Activated CD4-positive, alpha-beta memory T cell treated with anti-CD3 and anti-CD28 coated beads, Interleukin-2, amount 10 ng/mL, durations not matched to agents 7 days and 5 days (primary cell): ENCODE measurements at regions not wholly inside any gene's neighbourhood (a gene's known extent, or its start where the extent isn't known, plus 50 kb on each side); places are given as distances from the start of the nearest gene placed in this dataset.

ENCODE experiments used
- CTCF ChIA-PET: fragments of 350-600 bp; sonication (Branson Sonifier 250); formaldehyde crosslinking; loops from one replicate; lab custom pipeline; 2021; ENCODE audit warnings: antibody characterized with exemption, inconsistent platforms; lab: Charles Lee
- POLR2A ChIA-PET: fragments of 350-600 bp; sonication (Branson Sonifier 250); formaldehyde crosslinking; loops from one replicate; lab custom pipeline; 2021; ENCODE audit warnings: antibody characterized with exemption; lab: Charles Lee
- DNase-seq: peaks from one replicate; pipeline ENCODE4 v3.0.0-alpha.2; 2020
- H3K27ac Mint-ChIP-seq: one replicate; pipeline ENCODE4 v1.8.0; 2021; ENCODE audit warnings: mild to moderate bottlenecking, mixed read lengths
- H3K27me3 Mint-ChIP-seq: one replicate; pipeline ENCODE4 v1.8.0; 2021; ENCODE audit warnings: mixed read lengths
- H3K36me3 Mint-ChIP-seq: one replicate; pipeline ENCODE4 v1.8.0; 2021; ENCODE audit warnings: low read depth, mixed read lengths
- H3K4me1 Mint-ChIP-seq: one replicate; pipeline ENCODE4 v1.8.0; 2021; ENCODE audit warnings: mixed read lengths
- H3K4me3 Mint-ChIP-seq: one replicate; pipeline ENCODE4 v1.8.0; 2021; ENCODE audit warnings: mild to moderate bottlenecking, mixed read lengths
- H3K9me3 Mint-ChIP-seq: one replicate; pipeline ENCODE4 v1.8.0; 2021; ENCODE audit warnings: mixed read lengths

GRCh38 chr7:131970602-131971001, 414.2 kb upstream of the PODXL start:
- Mint-ChIP-seq H3K36me3 (no peaks in the 10 kb centered on the region), H3K9me3 (no peaks in the 10 kb centered on the region), H3K4me1 (no peaks in the 10 kb centered on the region), H3K4me3 (no peak overlapping the region), H3K27ac (no peak overlapping the region), H3K27me3 (peaks cover 3% of the 10 kb centered on the region)
- no peak for DNase-seq
- CTCF ChIA-PET: no interaction called here
- POLR2A ChIA-PET: no interaction called here

DNA sequence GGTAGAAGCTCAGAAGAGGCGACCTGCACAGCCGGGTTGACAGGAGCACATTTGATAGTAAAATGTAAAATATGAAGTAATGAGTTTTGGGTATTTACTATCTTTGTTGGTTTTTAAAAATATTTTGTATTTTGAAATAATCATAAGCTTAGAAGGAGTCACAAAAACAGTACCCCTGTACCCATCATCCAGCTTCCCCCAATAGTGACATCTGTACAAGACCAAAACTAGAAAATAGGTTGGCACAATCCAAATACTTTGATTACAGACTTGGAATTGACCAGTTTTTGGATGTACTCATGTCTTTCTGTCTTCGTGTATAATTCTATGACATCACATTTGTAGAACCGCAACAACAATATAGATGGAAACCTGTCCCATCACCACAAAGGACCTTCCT, 413.1 kb upstream of the PODXL start:
- CTCF ChIA-PET: interaction anchor here (0.5 kb wide), 1 partner anchor 305 kb away, joined by 3 read pairs; no protein-coding TSS in a partner anchor

GRCh38 chr7:131967216-131967730, 410.8 kb upstream of the PODXL start:
- H3K4me3 Mint-ChIP-seq: no peak overlapping the region
- H3K9me3 Mint-ChIP-seq: no peaks in the 10 kb centered on the region
- H3K36me3 Mint-ChIP-seq: no peaks in the 10 kb centered on the region
- ChIA-PET CTCF (no interaction called here), POLR2A (no interaction called here)
- no peak overlapping the region for H3K27ac Mint-ChIP-seq
- H3K4me1 Mint-ChIP-seq: no peaks in the 10 kb centered on the region
- DNase-seq: no peak
- peaks cover 3% of the 10 kb centered on the region for H3K27me3 Mint-ChIP-seq

More for the DNA sequence above, 413.1 kb upstream of the PODXL start:
- H3K36me3 Mint-ChIP-seq: no peaks in the 10 kb centered on the region
- no peak overlapping the region for H3K27ac Mint-ChIP-seq
- peaks cover 3% of the 10 kb centered on the region for H3K27me3 Mint-ChIP-seq
- DNase-seq: no peak
- no peaks in the 10 kb centered on the region for H3K9me3 Mint-ChIP-seq
- no peak overlapping the region for H3K4me3 Mint-ChIP-seq
- POLR2A ChIA-PET: no interaction called here
- no peaks in the 10 kb centered on the region for H3K4me1 Mint-ChIP-seq

- POLR2A ChIA-PET: no interaction called here
- CTCF ChIA-PET: no interaction called here
- Mint-ChIP-seq H3K4me3 (no peak overlapping the region), H3K27ac (no peak overlapping the region), H3K36me3 (no peaks in the 10 kb centered on the region), H3K4me1 (no peaks in the 10 kb centered on the region), H3K9me3 (no peaks in the 10 kb centered on the region), H3K27me3 (peaks cover 3% of the 10 kb centered on the region)
- DNase-seq: no peak
These were observed 407.8 kb upstream of the PODXL start for GRCh38 chr7:131964203-131964602.

- Mint-ChIP-seq H3K27me3 (no peaks in the 10 kb centered on the region), H3K9me3 (no peaks in the 10 kb centered on the region), H3K36me3 (no peaks in the 10 kb centered on the region), H3K4me1 (no peaks in the 10 kb centered on the region), H3K27ac (no peak overlapping the region), H3K4me3 (no peak overlapping the region)
- POLR2A ChIA-PET: no interaction called here
- CTCF ChIA-PET: no interaction called here
- DNase-seq: no peak
These were observed 404.7 kb upstream of the PODXL start for GRCh38 chr7:131961054-131961680.

DNA sequence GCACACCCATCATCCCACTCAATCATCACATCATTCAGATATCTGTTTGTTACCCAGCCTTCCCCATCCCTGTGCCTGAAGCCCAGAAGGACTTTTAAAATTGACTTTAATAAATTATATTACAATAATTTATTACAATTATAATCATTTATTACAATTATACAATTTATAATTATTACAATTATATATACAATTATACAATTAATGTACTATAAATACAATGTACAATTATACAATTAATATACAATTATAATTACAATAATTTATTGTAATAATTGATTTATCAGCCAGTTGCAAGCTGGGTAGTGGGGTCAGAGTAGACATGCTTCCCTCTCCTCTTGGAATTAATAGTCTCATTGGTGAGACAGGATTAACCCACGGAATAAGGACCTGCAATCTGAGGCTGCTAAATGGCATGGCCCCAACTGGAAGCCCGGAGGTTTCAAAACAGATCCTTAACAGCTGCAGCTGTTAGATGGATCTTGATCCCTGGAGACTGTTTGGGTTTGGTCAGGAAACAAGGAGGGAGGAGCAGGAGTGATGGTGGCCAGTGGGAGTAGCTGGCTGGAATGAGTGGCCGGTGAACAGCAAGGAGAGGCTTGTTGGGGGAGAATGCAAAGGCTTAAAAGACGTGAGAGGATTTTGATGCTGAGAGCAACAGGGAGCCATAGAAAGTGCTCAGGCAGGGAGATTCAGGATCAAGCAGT, 402.8 kb upstream of the PODXL start:
- Mint-ChIP-seq H3K27me3 (no peaks in the 10 kb centered on the region), H3K4me3 (no peak overlapping the region), H3K9me3 (no peaks in the 10 kb centered on the region), H3K27ac (no peak overlapping the region), H3K36me3 (no peaks in the 10 kb centered on the region), H3K4me1 (no peaks in the 10 kb centered on the region)
- DNase-seq: no peak
- ChIA-PET CTCF (no interaction called here), POLR2A (no interaction called here)

- no peaks in the 10 kb centered on the region for H3K9me3 Mint-ChIP-seq
- no peaks in the 10 kb centered on the region for H3K4me1 Mint-ChIP-seq
- H3K4me3 Mint-ChIP-seq: no peak overlapping the region
- H3K36me3 Mint-ChIP-seq: no peaks in the 10 kb centered on the region
- no peak overlapping the region for H3K27ac Mint-ChIP-seq
- ChIA-PET CTCF (interaction anchor here (1.5 kb wide), 1 partner anchor 12 kb away, joined by 7 read pairs; no protein-coding TSS in a partner anchor), POLR2A (no interaction called here)
- no peak for DNase-seq
- H3K27me3 Mint-ChIP-seq: no peaks in the 10 kb centered on the region
These were observed 401.1 kb upstream of the PODXL start for GRCh38 chr7:131957338-131958020.

DNA sequence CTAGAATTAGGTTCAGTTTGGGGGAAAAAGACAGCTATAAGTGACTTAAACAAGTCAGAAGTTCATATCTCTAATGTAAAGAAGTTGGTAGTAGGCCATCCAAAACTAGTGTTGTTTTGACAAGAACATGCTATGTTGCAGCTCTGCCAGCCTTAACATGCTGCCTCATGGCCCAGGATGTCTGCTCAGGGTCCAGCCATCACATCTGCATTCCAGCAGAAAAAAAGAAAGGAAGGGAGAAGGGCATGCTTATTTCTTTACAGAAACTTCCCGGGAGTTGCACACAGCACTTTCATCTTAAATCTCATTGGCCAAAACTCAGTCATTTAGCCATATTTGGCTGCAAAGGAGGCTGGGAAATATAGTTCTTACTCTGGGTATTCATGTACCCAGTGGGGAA, 400.4 kb upstream of the PODXL start:
- Mint-ChIP-seq H3K27ac (no peak overlapping the region), H3K36me3 (no peaks in the 10 kb centered on the region), H3K4me1 (no peaks in the 10 kb centered on the region), H3K4me3 (no peak overlapping the region), H3K27me3 (no peaks in the 10 kb centered on the region), H3K9me3 (no peaks in the 10 kb centered on the region)
- no peak for DNase-seq
- POLR2A ChIA-PET: no interaction called here
- CTCF ChIA-PET: interaction anchor here (1.5 kb wide), 1 partner anchor 12 kb away, joined by 7 read pairs; no protein-coding TSS in a partner anchor

DNA sequence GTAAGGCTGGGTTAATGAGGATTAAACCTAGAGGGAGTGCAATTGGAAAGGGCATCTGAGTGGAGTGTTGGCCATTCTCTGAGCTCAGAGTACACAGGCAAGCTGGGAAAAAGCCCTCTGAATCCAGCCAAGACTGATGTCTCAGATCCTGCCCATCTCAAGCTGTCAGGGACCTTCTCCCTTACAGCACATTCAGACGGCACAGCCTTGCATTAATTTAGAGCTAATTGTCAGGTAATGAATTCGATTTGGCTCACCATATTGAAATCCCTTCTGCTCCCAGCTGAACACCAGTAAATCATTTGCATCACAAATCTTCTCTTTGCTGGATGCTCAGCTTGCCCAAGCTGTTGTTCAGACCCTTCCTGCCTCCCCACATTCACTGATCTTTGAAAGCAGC, 399.3 kb upstream of the PODXL start:
- no peaks in the 10 kb centered on the region for H3K4me1 Mint-ChIP-seq
- CTCF ChIA-PET: interaction anchor here (1.5 kb wide), 1 partner anchor 11 kb away, joined by 7 read pairs; no protein-coding TSS in a partner anchor
- DNase-seq: no peak
- no peaks in the 10 kb centered on the region for H3K36me3 Mint-ChIP-seq
- H3K4me3 Mint-ChIP-seq: no peak overlapping the region
- H3K27ac Mint-ChIP-seq: no peak overlapping the region
- H3K27me3 Mint-ChIP-seq: no peaks in the 10 kb centered on the region
- H3K9me3 Mint-ChIP-seq: no peaks in the 10 kb centered on the region
- POLR2A ChIA-PET: no interaction called here

- Mint-ChIP-seq H3K27me3 (no peaks in the 10 kb centered on the region), H3K4me1 (no peaks in the 10 kb centered on the region), H3K27ac (no peak overlapping the region), H3K4me3 (no peak overlapping the region), H3K9me3 (no peaks in the 10 kb centered on the region), H3K36me3 (no peaks in the 10 kb centered on the region)
- DNase-seq: no peak
- ChIA-PET CTCF (no interaction called here), POLR2A (no interaction called here)
These were observed 396.8 kb upstream of the PODXL start for GRCh38 chr7:131953184-131953583.

DNA sequence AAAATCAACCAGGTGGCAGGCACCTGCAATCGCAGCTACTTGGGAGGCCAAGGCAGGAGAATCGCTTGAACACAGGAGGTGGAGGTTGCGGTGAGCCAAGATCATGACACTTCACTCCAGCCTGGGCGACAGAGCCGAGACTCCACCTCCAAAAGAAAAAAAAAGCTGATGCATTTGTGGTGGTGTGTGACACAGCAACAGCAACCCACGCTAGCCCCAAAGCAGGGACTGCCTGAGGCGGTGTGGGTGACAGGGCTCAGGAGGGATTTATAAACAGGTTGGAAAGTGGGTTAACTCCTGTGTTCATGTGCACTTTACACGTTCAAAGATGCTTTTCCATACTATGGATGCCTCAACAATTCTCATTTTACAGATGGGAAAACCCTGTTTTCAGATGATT, 395.9 kb upstream of the PODXL start:
- DNase-seq: no peak
- Mint-ChIP-seq H3K9me3 (no peaks in the 10 kb centered on the region), H3K4me3 (no peak overlapping the region), H3K27ac (no peak overlapping the region), H3K36me3 (no peaks in the 10 kb centered on the region), H3K27me3 (no peaks in the 10 kb centered on the region), H3K4me1 (no peaks in the 10 kb centered on the region)
- ChIA-PET CTCF (no interaction called here), POLR2A (no interaction called here)

DNA sequence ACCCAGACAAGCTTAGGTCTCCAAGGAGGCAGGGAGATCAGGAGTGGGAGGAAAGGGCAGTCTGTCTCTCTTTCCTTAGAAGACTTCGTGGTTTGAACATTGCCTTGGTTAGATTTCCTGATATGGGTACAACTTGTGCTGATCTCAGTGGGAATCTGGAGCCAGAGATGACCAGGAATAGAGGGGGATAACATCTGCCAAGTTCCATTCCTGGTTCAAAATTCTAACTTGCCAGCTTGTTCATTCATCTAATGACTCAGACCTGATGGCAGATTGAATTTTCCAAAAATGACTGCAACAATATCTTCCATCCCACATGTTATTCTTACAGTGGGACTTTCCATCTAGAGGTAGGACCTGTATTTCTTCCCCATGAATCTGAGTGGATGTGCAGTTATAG, 394.3 kb upstream of the PODXL start:
- Mint-ChIP-seq H3K36me3 (no peaks in the 10 kb centered on the region), H3K27ac (no peak overlapping the region), H3K4me1 (no peaks in the 10 kb centered on the region), H3K4me3 (no peak overlapping the region), H3K27me3 (peaks cover 1% of the 10 kb centered on the region), H3K9me3 (no peaks in the 10 kb centered on the region)
- no peak for DNase-seq
- CTCF ChIA-PET: no interaction called here
- POLR2A ChIA-PET: no interaction called here

DNA sequence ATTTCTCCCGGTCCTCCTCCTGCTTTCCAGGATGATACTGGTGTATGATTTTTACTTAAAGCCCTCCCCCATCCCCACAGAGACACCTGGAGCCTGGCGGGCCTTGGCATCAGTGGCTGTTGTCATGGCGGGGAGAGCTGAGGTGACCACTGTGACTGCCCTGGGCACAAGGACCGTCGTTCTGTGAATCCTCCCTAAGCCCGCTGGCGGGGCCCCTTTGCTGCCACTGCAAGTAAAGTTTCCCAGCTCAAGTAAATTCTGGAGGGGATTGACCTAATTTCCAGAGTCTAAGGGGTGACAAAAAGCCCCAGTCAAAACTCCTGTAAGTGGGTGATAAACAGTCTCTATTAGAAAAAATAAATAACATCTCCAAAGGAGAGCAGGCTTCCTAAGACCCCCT, 393.2 kb upstream of the PODXL start:
- no peak overlapping the region for H3K27ac Mint-ChIP-seq

More for the DNA sequence above, 393.2 kb upstream of the PODXL start:
- ChIA-PET POLR2A (no interaction called here), CTCF (no interaction called here)
- H3K9me3 Mint-ChIP-seq: no peaks in the 10 kb centered on the region
- H3K4me3 Mint-ChIP-seq: no peak overlapping the region
- H3K4me1 Mint-ChIP-seq: no peaks in the 10 kb centered on the region
- peaks cover 1% of the 10 kb centered on the region for H3K27me3 Mint-ChIP-seq
- DNase-seq: no peak
- no peaks in the 10 kb centered on the region for H3K36me3 Mint-ChIP-seq
